MV-4-11 (cell line): ENCODE measurements at regions not wholly inside any gene's neighbourhood (a gene's known extent, or its start where the extent isn't known, plus 50 kb on each side); places are given as distances from the start of the nearest gene placed in this dataset.

Experiments used
- DNase-seq: peaks from one replicate; lab custom pipeline; 2025; lab: John Stamatoyannopoulos, UW

DNA sequence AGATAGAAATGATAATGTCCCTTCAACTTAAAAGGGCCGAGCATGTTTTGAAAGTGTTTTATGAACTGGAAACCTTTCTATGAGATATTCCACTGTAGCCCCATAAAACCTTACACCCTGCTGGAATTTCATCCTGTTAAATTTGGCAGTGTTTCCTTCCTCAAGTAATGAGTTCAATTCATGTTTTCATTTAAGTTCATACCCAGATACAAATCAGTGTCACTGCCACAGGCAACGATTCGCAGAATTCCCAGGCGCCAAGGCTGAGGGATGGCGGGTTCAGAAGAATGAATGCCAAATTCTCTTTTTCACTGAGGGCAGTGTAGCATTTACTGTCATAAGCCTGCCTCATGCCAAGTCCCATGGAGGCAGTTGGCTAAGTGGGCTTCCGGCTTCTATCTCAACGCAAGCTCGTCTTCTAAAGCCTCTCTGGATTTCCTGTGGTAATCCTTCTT is 511.8 kb upstream of the ID4 start:
- DNase-seq: no peak

GRCh38 chr6:19327241-19327640 is 509.9 kb upstream of the ID4 start:
- DNase-seq: no peak

GRCh38 chr6:19327661-19328060 is 509.5 kb upstream of the ID4 start:
- no peak for DNase-seq

- no peak for DNase-seq
These were observed 508.1 kb upstream of the ID4 start for GRCh38 chr6:19329078-19329477.

DNA sequence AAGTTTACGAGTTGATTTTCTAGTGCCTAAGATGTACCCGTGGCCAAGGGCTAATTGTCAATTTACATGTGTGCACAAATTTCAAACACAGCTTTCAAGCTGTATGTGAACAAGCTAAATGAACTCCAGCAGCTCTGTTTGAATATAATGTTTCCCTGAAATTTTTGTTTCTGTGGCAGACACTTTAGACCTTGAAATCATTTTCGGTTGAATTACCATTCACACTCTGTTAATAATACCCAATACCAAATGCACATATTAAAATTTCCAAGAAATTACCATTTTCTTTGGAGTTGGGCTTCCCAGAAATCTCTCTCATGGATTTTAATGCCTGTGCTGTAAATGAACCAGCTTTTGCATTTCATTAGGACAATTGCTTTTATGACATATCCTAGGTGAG is 506.1 kb upstream of the ID4 start:
- DNase-seq: no peak

DNA sequence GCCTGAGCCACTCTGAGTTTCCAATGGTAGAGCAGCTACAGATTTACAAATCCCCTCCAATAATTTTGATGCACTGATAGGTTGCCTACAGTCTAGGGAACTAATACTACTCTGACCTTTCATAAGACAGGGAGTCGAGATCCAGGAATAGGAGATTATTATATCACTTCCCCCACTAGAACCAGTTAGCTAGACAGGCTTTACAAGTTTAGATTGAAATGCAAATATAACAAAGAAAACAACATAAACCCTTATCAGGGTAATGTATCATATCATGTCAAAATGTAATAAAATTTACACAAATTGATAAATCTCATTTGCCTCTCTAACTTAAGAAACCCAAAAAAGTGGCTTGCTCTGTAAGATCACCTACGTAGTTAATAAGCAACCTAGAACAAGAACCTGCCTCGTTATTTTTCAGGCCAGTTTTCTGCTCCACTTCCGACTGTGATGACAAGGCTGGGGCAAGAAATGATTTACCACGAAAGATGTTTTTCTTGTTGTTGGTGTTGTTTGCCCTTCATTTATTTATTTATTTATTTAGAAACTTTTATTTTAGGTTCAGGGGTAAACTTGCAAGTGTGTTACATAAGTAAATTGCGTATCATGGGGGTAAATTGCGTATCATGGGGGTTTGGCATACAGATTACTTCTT is 504.2 kb upstream of the ID4 start:
- DNase-seq: no peak

DNA sequence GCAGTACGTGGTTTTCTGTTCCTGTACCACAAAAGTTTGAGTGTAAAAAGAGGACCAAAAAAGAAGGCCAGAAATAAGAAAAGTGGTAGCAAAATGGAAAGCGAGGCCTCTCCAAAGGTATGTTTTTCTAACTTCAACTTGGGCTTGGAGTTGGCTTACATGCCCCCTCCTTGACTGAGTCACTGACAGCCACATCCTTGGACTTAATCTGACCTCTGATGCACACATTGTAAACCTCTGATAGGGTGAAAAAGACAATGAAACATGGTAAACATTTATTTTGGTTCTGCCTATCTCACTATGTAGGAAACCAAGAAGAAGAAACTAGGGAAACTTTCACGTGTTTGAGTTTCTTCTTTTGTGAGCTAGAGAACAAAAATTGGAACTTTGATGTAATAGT is 503.2 kb upstream of the ID4 start:
- DNase-seq: no peak

- no peak for DNase-seq
These were observed 500.6 kb upstream of the ID4 start for GRCh38 chr6:19336579-19336978.

DNA sequence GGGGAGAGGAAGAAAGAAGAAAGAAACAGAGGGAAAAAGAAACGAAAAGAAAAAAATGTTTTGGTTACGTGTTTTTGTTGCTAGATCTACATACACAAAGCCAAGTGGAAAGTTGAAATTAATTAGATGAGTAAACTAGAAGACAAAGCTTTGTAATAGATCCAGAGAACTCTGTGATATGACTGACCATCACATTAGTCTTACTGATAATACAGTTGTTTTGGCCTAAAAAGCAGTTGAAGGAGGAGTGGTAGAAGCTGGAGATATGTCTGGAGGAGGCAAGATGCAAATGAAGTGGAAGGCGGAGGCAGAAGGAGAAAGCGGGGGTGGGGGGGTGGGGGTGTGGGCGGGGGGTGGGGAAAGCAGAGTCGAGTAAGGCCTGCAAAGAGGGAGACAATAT is 500.1 kb upstream of the ID4 start:
- no peak for DNase-seq

DNA sequence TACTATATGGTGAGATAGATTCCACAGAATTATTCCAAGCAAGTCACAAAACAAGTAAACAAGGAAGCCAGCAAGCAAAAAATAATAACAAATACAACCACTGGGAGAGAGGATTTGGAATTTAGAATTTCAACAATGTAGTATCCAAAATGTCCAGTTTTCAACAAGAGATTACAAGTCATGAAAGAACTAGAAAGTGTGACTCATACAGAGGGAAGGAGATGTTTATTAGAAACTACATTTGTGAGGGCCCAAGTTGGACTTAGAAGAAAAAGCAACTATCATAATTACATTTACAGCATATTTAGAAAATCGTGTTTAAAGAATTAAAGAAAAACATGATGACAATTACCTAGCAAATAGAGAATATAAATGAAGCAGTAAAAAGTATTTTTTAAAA is 494.6 kb upstream of the ID4 start:
- no peak for DNase-seq

- DNase-seq: no peak
These were observed 487.7 kb upstream of the ID4 start for GRCh38 chr6:19349429-19349828.

DNA sequence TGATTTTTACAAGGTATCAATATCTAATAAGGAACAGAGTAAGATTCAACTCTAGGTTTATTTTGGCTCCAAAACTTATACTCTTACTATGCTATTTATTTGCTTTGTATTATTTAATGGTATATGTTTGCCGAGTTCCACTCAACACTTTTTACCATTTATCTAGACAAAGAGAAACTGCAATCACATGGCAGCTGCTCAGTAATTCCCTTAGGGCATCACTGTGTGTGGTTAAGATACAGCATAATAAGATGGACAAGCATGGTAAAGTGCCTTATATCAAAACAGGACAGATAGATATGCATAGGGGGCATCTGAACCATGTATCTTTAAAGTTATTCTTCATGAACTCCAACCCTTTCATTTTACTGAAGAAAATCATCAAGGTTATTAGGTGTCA is 483.0 kb upstream of the ID4 start:
- DNase-seq: no peak

- DNase-seq: peak; percentile 2
These were observed 480.5 kb upstream of the ID4 start for GRCh38 chr6:19356692-19357091.

GRCh38 chr6:19362396-19362795 is 474.8 kb upstream of the ID4 start:
- DNase-seq: no peak

- DNase-seq: no peak
These were observed 468.7 kb upstream of the ID4 start for GRCh38 chr6:19368511-19368910.

DNA sequence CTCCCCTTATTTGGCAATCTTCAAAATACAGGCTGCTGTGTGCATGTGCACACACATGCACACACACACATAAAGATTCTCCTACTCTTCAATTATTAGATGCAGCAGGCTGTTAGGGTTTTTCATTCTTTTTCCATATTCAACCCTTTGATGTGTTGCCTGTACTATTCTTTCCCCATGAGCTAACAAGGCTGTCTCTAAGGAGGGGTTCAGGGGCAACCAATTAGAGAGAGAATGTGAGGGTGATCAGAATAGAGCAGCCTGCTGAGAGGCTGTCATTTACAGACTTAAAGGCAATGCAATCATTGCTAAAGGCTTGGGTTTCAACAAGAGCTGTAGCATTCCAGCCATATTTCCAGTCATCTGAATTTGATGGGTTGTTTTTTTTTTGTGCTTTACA is 467.4 kb upstream of the ID4 start:
- no peak for DNase-seq

DNA sequence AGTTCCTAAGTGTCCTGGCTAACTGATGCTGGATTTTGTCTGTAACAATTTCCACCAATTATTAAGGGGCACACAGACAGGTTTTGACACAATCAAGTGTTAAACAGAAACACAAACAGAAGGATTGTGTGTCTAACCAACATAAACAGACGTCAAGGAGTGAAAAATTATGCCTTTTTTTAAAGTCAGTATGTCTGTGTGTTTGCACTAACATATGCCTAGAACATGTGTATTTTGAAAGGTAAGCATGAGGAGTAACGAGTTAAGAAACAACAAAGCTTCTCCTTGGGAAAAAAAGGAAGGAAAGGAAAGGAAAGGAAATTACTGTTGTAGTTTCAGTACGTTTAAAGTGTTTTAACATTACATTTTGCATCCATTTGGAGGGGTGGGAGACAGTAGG is 466.3 kb upstream of the ID4 start:
- DNase-seq: no peak

GRCh38 chr6:19375613-19376012 is 461.6 kb upstream of the ID4 start:
- DNase-seq: no peak

GRCh38 chr6:19377722-19378121 is 459.4 kb upstream of the ID4 start:
- no peak for DNase-seq

DNA sequence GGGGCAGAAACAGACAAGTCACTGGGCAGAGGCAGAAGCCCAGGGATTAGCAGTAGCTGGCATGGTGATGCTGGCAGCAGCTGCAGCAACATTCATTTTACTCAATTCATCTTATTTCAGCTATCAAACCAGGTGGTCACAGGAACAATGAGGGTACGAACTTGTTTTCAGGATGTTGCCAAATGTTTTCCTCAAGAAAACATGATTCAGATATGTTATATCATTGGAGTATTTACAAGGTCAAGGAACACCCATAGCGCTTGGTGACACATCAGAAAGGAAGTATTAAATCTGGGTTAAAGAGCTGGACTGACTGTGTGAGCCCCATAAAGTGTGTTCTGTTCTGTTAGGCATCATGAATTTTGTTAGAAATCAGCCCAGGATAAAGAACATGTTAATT is 456.9 kb upstream of the ID4 start:
- no peak for DNase-seq

- no peak for DNase-seq
These were observed 454.5 kb upstream of the ID4 start for GRCh38 chr6:19382676-19383075.

GRCh38 chr6:19391926-19392325 is 445.2 kb upstream of the ID4 start:
- DNase-seq: no peak

GRCh38 chr6:19394051-19394450 is 443.1 kb upstream of the ID4 start:
- DNase-seq: no peak

DNA sequence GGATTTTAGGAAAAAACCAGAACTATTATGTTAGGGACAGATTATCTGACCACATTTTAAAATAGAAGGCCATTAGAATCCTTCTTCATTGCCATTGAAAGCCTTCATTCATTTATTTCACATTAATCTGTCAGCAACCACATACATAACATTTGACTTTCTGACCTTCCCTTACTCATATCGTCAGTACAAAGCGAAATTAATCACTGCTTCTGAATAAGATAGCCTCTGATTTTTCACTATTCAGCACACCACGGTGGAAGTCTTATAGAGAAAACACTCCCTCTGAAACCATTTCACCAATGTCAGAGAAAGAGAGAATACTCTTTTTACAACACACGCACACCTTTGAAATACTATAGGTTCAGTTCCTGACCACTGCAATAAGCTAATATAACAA is 442.5 kb upstream of the ID4 start:
- DNase-seq: no peak

DNA sequence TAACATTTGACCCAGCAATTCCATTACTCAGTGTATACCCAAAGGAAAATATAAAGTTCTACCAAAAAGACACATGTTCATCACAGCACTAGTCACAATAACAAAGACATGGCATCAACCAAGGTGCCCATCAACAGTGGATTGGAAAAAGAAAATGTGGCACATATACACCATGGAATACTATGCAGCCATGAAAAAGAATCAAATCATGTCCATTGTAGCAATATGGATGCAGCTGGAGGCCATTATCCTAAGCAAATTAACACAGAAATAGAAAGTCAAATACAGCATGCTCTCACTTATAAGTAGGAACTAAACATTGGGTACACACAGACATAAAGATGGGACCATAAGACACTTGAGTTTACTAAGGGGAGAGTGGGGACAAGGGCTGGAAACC is 441.9 kb upstream of the ID4 start:
- no peak for DNase-seq
